IMR-90 (cell line): ENCODE measurements at regions not wholly inside any gene's neighbourhood (a gene's known extent, or its start where the extent isn't known, plus 50 kb on each side); places are given as distances from the start of the nearest gene placed in this dataset.

Source experiments
- ATAC-seq: fragments of 200-7000 bp; cut with Tn5 transposase; 2 replicates; pipeline ENCODE4 v1.9.1; 2020; ENCODE audit warnings: low read depth, mild to moderate bottlenecking, moderate library complexity
- BruUV-seq: library from RNA; stranded (reverse); fragments of 400-500 nt; replicated peaks from 2 replicates; lab custom pipeline; 2021; lab: Mats Ljungman, UMichigan
- CTCF ChIA-PET: fragments of 300-600 bp; formaldehyde crosslinking; extraction: SDS; loops from one replicate; lab custom pipeline; 2021; ENCODE audit warnings: antibody characterized with exemption; lab: Yijun Ruan, JAX
- POLR2A ChIA-PET: fragments of 300-600 bp; sonication (Branson Sonifier 250); formaldehyde crosslinking; loops from one replicate; lab custom pipeline; 2022; ENCODE audit warnings: antibody characterized with exemption; ENCODE audit not compliant: unreplicated experiment; lab: Charles Lee
- DNase-seq: peaks from one replicate; pipeline ENCODE4 v3.0.0; 2013
- H2AFZ ChIP-seq: replicated peaks from 2 replicates; pipeline ENCODE3; 2013; ENCODE audit warnings: low read length, mild to moderate bottlenecking; ENCODE audit not compliant: poor library complexity
- H2AK5ac ChIP-seq: 2 replicates; pipeline ENCODE4 v1.6.1; 2013; ENCODE audit warnings: low read depth, low read length, inconsistent platforms
- H2AK9ac ChIP-seq: replicated peaks from 2 replicates; pipeline ENCODE3; 2013; ENCODE audit warnings: mild to moderate bottlenecking, low read depth, low read length, moderate library complexity; ENCODE audit not compliant: poor library complexity
- H2BK120ac ChIP-seq: 2 replicates; pipeline ENCODE4 v1.6.1; 2013; ENCODE audit warnings: low read depth, low read length, inconsistent platforms
- H2BK15ac ChIP-seq: 3 replicates; pipeline ENCODE4 v1.6.1; 2013; ENCODE audit warnings: low read depth, low read length, inconsistent platforms
- H2BK20ac ChIP-seq: 2 replicates; pipeline ENCODE4 v1.6.1; 2013; ENCODE audit warnings: low read depth, mild to moderate bottlenecking, inconsistent platforms, low read length, moderate library complexity
- H2BK5ac ChIP-seq: 2 replicates; pipeline ENCODE4 v1.6.1; 2013; ENCODE audit warnings: mild to moderate bottlenecking, low read depth, low read length, inconsistent platforms; ENCODE audit not compliant: poor library complexity, severe bottlenecking
- H3K14ac ChIP-seq: replicated peaks from 2 replicates; pipeline ENCODE4 v1.6.1; 2013; ENCODE audit warnings: low read depth, low read length, inconsistent platforms
- H3K18ac ChIP-seq: 2 replicates; pipeline ENCODE4 v1.6.1; 2013; ENCODE audit warnings: low read depth, low read length, control low read depth
- H3K23ac ChIP-seq: 2 replicates; pipeline ENCODE4 v1.6.1; 2013; ENCODE audit warnings: low read depth, low read length, inconsistent platforms
- H3K27ac ChIP-seq: 2 replicates; pipeline ENCODE4 v1.5.1; 2013; ENCODE audit warnings: mild to moderate bottlenecking, control low read depth, low read length; ENCODE audit not compliant: insufficient read depth
- H3K27me3 ChIP-seq: 2 replicates; pipeline ENCODE4 v1.6.1; 2013; ENCODE audit warnings: low read length; ENCODE audit not compliant: control insufficient read depth, insufficient read depth
- H3K36me3 ChIP-seq: 2 replicates; pipeline ENCODE4 v1.6.1; 2013; ENCODE audit warnings: low read length, mixed read lengths; ENCODE audit not compliant: control insufficient read depth, insufficient read depth
- H3K4ac ChIP-seq: 2 replicates; pipeline ENCODE4 v1.6.1; 2013; ENCODE audit warnings: low read depth, low read length, inconsistent platforms
- H3K4me1 ChIP-seq: 2 replicates; pipeline ENCODE4 v1.6.1; 2013; ENCODE audit warnings: low read length, mixed read lengths; ENCODE audit not compliant: control insufficient read depth, insufficient read depth
- H3K4me2 ChIP-seq: 2 replicates; pipeline ENCODE4 v1.6.1; 2013; ENCODE audit warnings: low read depth, mild to moderate bottlenecking, control low read depth, low read length, moderate library complexity
- H3K4me3 ChIP-seq: 2 replicates; pipeline ENCODE4 v1.5.1; 2013; ENCODE audit warnings: low read depth, mild to moderate bottlenecking, control low read depth, low read length, moderate library complexity; ENCODE audit not compliant: insufficient read depth
- H3K56ac ChIP-seq: 2 replicates; pipeline ENCODE4 v1.6.1; 2013; ENCODE audit warnings: low read length, inconsistent platforms; ENCODE audit not compliant: insufficient read depth; ENCODE audit errors: extremely low read depth
- H3K79me1 ChIP-seq, 2 experiments: 2 replicates each; pipeline ENCODE4 v1.6.1; 2013; ENCODE audit warnings: low read length in 2 of 2, inconsistent platforms in 1 of 2, low read depth in 1 of 2
- H3K9ac ChIP-seq: 2 replicates; pipeline ENCODE4 v1.6.1; 2013; ENCODE audit warnings: low read depth, low read length, control low read depth
- H3K9me1 ChIP-seq: 2 replicates; pipeline ENCODE4 v1.6.1; 2013; ENCODE audit warnings: low read length, inconsistent platforms; ENCODE audit not compliant: insufficient read depth
- H3K9me3 ChIP-seq: 2 replicates; pipeline ENCODE4 v1.6.1; 2013; ENCODE audit warnings: low read length; ENCODE audit not compliant: control insufficient read depth, insufficient read depth
- H4K20me1 ChIP-seq: 2 replicates; pipeline ENCODE4 v1.6.1; 2013; ENCODE audit warnings: low read length, inconsistent platforms; ENCODE audit not compliant: insufficient read depth
- H4K5ac ChIP-seq: 2 replicates; pipeline ENCODE4 v1.6.1; 2013; ENCODE audit warnings: mild to moderate bottlenecking, low read depth, low read length, control low read depth
- H4K8ac ChIP-seq, 2 experiments: 2 replicates each; pipeline ENCODE4 v1.6.1; 2013; ENCODE audit warnings: low read depth in 2 of 2, low read length in 2 of 2, control low read depth in 1 of 2, inconsistent platforms in 1 of 2
- H4K91ac ChIP-seq: 2 replicates; pipeline ENCODE4 v1.6.1; 2013; ENCODE audit warnings: low read depth, low read length, inconsistent platforms; ENCODE audit not compliant: insufficient read depth
- CTCF ChIP-seq: conservative IDR thresholded peaks from 2 replicates; pipeline ENCODE4 v1.5.1; 2012; ENCODE audit warnings: mild to moderate bottlenecking, low read depth, low read length, improper control_type of control experiment
- USF2 ChIP-seq: fragments of 150-350 bp; IDR thresholded peaks from 2 replicates; pipeline ENCODE4 v1.6.1; 2017; ENCODE audit warnings: mild to moderate bottlenecking, antibody characterized with exemption, low read length, low read depth
- WGBS, 2 experiments: methylation state at CpG; one replicate each; pipeline versions ENCODE4 v1.1.5 to v1.1.7; 2013; ENCODE audit warnings: missing lambda C conversion rate in 2 of 2; ENCODE audit not compliant: insufficient read length in 1 of 2; ENCODE audit errors: extremely low coverage in 2 of 2; 5-methylcytosine and 5-hydroxymethylcytosine counted together
- dilution Hi-C: fragments of 300-500 bp; cut with HindIII; formaldehyde crosslinking; loops from one replicate; pipeline ENCODE4 v1.14.3; 2018; ENCODE audit warnings: low sequenced_read_pairs; ENCODE audit not compliant: unreplicated experiment
- in situ Hi-C: fragments of 300-500 bp; cut with MboI; formaldehyde crosslinking; loops from 3 replicates; pipeline ENCODE4 v1.14.3; 2019; ENCODE audit warnings: low sequenced_read_pairs, inconsistent platforms, mixed read lengths
- intact Hi-C: fragments of 100-400 bp; cut with micrococcal nuclease; formaldehyde crosslinking; loops from 2 replicates; pipeline ENCODE4 v1.10.0; 2022

GRCh38 chr4:152158225-152158624, 377.7 kb downstream of the FBXW7 start:
- ChIA-PET POLR2A (no interaction called here), CTCF (no interaction called here)
- TF ChIP-seq USF2 (no peak), CTCF (no peak)
- no peak overlapping the region for H2BK15ac ChIP-seq
- H4K8ac ChIP-seq = no peak overlapping the region
- no peak overlapping the region for H2AFZ ChIP-seq
- no peaks in the 10 kb centered on the region for H3K4me1 ChIP-seq
- H3K9me1 ChIP-seq = no peaks in the 10 kb centered on the region
- intact Hi-C loops = no loop called here
- no peak overlapping the region for H4K5ac ChIP-seq
- no peak overlapping the region for H3K4me3 ChIP-seq
- H3K27ac ChIP-seq = no peak overlapping the region
- ATAC-seq = no peak
- H3K14ac ChIP-seq = no peak overlapping the region
- H4K91ac ChIP-seq = no peak overlapping the region
- no peak overlapping the region for H2BK120ac ChIP-seq
- in situ Hi-C loops = no loop called here
- no peak overlapping the region for H2AK5ac ChIP-seq
- no peak overlapping the region for H3K4me2 ChIP-seq
- no peak overlapping the region for H2AK9ac ChIP-seq
- no peak overlapping the region for H3K18ac ChIP-seq
- no peak overlapping the region for H3K23ac ChIP-seq
- dilution Hi-C loops = no loop called here
- whole genome bisulfite sequencing, 2 experiments = no CpG with 5 or more reads among the region's 2 CpGs
- H3K9ac ChIP-seq = no peak overlapping the region
- no peak for DNase-seq
- H3K79me1 ChIP-seq = no peaks in the 10 kb centered on the region
- H3K56ac ChIP-seq = no peak overlapping the region
- no peaks in the 10 kb centered on the region for H3K9me3 ChIP-seq
- no peak overlapping the region for H2BK5ac ChIP-seq
- H2BK20ac ChIP-seq = no peak overlapping the region
- H3K36me3 ChIP-seq = no peaks in the 10 kb centered on the region
- peaks cover 35% of the 10 kb centered on the region for H3K27me3 ChIP-seq
- BruUV-seq = no TSS peak
- no peak overlapping the region for H3K4ac ChIP-seq
- no peaks in the 10 kb centered on the region for H4K20me1 ChIP-seq
